Activated T-cell treated with anti-CD3 and anti-CD28 coated beads, Interleukin-2, amount 50 U/mL, for 4 hours (primary cell): ENCODE measurements at regions not wholly inside any gene's neighbourhood (a gene's known extent, or its start where the extent isn't known, plus 50 kb on each side); places are given as distances from the start of the nearest gene placed in this dataset.
"Not testable (repeated sequence)": the region's sequence is repeated elsewhere in the genome, so short reads cannot be mapped to it uniquely, and the experiment has no call there.

Experiments
- ATAC-seq, 2 donors: fragments of 200-7000 bp; cut with Tn5 transposase; one replicate each; pipeline ENCODE4 v1.10.0; 2021
- DNase-seq: peaks from one replicate; pipeline ENCODE4 v3.0.0-alpha.2; 2020
- H3K27me3 Mint-ChIP-seq: one replicate; pipeline ENCODE4 v1.8.0; 2021; ENCODE audit warnings: low read depth, mixed read lengths
- H3K36me3 Mint-ChIP-seq: one replicate; pipeline ENCODE4 v1.8.0; 2022; ENCODE audit warnings: mixed read lengths; ENCODE audit not compliant: insufficient read depth
- H3K4me1 Mint-ChIP-seq: one replicate; pipeline ENCODE4 v1.8.0; 2021; ENCODE audit warnings: low read depth, mixed read lengths
- H3K4me3 Mint-ChIP-seq: one replicate; pipeline ENCODE4 v1.8.0; 2021; ENCODE audit warnings: mild to moderate bottlenecking, moderate library complexity, mixed read lengths
- H3K9me3 Mint-ChIP-seq: one replicate; pipeline ENCODE4 v1.8.0; 2021; ENCODE audit warnings: mixed read lengths

DNA sequence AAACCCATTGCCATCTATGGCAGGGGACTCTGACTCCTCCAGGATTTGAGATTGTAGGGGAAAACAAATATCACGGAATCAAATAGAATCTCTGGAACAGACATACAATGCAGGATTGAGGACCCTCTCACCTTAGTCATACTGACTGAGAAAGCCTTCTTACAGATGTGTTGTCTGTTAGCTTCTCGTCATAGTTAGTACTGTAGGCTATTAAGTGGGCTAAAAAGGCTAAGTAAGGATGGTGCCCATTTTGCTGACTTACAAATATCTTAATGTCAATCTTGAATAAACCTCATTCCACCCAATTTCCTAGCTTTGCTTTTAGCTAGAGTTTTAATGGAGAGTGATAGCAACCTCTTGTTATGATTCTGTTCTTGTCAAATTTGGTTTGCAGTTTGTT is 352.4 kb downstream of the QKI start:
- H3K36me3 Mint-ChIP-seq, result no peaks in the 10 kb centered on the region
- H3K9me3 Mint-ChIP-seq, result no peaks in the 10 kb centered on the region
- DNase-seq, result no peak
- ATAC-seq, result no peak
- no peak overlapping the region for H3K4me3 Mint-ChIP-seq
- no peaks in the 10 kb centered on the region for H3K4me1 Mint-ChIP-seq
- peaks cover 5% of the 10 kb centered on the region for H3K27me3 Mint-ChIP-seq

GRCh38 chr6:163765335-163765734 is 350.8 kb downstream of the QKI start:
- Mint-ChIP-seq H3K4me3 (no peak overlapping the region), H3K36me3 (no peaks in the 10 kb centered on the region), H3K27me3 (peaks cover 5% of the 10 kb centered on the region), H3K4me1 (no peaks in the 10 kb centered on the region), H3K9me3 (no peaks in the 10 kb centered on the region)
- no peak for ATAC-seq
- no peak for DNase-seq

DNA sequence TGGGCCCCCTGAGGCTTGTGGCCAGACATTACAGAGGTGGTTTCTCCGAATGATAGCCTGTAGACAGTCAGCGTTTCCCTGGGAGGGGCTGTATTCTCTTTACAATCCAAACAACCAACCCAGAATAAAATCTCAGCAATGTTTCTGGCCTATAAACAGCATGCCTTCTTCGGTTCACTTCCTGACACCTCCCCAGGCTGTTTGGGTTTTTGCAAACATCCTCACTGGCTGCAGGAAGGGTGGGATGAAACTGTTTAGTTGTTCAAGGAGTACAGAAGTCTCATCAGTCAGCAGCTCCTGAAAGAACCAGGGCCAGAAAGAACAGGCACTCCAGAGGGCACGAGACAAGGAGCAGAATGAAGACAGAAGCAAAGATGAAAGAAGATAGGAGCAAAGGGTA is 350.0 kb downstream of the QKI start:
- ATAC-seq, result no peak
- DNase-seq, result no peak
- Mint-ChIP-seq H3K4me3 (no peak overlapping the region), H3K9me3 (no peaks in the 10 kb centered on the region), H3K36me3 (no peaks in the 10 kb centered on the region), H3K27me3 (peaks cover 5% of the 10 kb centered on the region), H3K4me1 (no peaks in the 10 kb centered on the region)

DNA sequence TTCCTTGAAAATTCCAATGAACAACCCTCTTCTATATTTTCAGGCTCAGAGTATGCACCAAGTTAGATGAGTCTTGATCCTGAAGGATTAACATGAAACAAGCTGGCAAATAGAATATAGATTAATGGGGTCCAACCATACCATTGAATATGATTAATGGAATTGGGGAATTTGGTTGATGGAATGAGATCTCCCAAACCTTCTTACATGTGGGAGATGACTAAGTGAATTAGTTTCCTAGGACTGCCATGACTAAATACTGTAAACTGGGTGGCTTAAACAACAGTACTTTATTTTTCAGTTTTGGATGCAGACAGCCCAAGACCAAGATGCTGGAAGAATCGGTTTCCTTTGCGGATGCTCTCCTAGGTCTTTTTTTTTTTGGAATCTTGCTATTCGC is 347.0 kb downstream of the QKI start:
- ATAC-seq, result no peak

DNA sequence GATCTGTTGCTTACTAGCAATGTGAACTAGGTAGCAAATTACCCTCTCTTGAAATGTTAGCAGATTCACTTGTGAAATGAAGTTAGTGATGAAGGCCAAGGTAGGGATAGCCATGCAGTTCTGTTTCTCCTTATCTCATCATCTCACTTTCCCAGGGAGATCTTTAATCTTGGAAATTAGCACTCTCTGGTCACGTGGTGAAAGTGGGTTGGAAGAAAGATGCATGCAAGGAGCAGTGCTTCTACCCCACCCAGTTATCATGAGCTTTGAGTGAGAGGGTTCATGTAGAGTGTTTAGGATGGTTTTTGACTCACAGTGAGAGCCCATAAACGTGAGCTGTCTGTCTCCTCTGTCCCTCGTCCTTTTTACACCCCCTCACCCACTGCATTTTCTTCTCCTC is 346.3 kb downstream of the QKI start:
- Mint-ChIP-seq H3K4me1 (peaks cover under 1% of the 10 kb centered on the region), H3K27me3 (peaks cover 6% of the 10 kb centered on the region), H3K36me3 (no peaks in the 10 kb centered on the region), H3K9me3 (no peaks in the 10 kb centered on the region), H3K4me3 (no peak overlapping the region)
- DNase-seq, result no peak
- no peak for ATAC-seq

More for the DNA sequence above, 347.0 kb downstream of the QKI start:
- no peak for DNase-seq
- H3K27me3 Mint-ChIP-seq, result peaks cover 6% of the 10 kb centered on the region
- no peaks in the 10 kb centered on the region for H3K9me3 Mint-ChIP-seq
- H3K4me3 Mint-ChIP-seq, result no peak overlapping the region
- no peaks in the 10 kb centered on the region for H3K36me3 Mint-ChIP-seq
- no peaks in the 10 kb centered on the region for H3K4me1 Mint-ChIP-seq

DNA sequence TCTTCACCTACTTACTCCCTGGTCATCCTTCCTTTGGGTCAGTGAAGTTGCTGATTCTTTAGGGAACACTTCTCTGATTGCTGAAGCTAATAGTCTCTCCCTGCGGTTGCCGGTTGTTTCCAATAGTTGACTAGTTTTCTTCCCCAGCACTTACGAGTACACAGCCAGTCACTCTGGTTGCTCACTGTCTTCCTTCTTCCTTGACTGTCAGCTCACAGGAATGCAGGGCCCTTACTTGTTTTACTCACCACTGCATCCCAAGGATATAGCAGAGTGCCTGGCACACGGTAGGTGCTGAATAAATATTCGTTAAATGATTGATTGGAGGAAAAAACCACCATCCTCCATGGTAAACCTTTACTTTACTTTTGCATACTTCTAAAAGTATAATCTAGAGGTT is 345.0 kb downstream of the QKI start:
- peaks cover 6% of the 10 kb centered on the region for H3K27me3 Mint-ChIP-seq
- no peak for DNase-seq
- H3K4me1 Mint-ChIP-seq, result peaks cover 4% of the 10 kb centered on the region
- no peak overlapping the region for H3K4me3 Mint-ChIP-seq
- no peaks in the 10 kb centered on the region for H3K36me3 Mint-ChIP-seq
- ATAC-seq, result no peak
- peaks cover 5% of the 10 kb centered on the region for H3K9me3 Mint-ChIP-seq

DNA sequence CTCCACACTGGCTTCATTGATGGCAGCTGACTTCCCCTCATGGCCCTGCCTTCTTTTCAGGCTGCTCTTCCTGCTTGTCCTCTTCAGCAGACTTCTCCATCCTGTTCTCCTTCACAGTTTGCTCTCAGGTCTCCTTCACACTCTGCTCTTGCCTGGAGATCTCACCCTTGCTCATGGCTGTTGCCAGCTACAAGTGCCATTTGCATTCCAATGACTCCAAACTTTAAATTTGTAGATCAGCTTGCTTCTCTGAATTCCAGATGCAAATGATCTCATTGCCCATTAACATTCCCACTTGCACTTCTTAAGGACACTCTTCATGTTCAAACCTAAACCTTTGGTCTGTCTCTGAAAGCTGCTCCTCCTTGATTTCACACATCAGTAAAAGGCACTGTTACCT is 343.0 kb downstream of the QKI start:
- DNase-seq (no peak), ATAC-seq (no peak)
- H3K27me3 Mint-ChIP-seq, result peaks cover 6% of the 10 kb centered on the region
- H3K4me3 Mint-ChIP-seq, result no peak overlapping the region
- H3K4me1 Mint-ChIP-seq, result peaks cover 4% of the 10 kb centered on the region
- no peaks in the 10 kb centered on the region for H3K36me3 Mint-ChIP-seq
- H3K9me3 Mint-ChIP-seq, result peaks cover 5% of the 10 kb centered on the region

DNA sequence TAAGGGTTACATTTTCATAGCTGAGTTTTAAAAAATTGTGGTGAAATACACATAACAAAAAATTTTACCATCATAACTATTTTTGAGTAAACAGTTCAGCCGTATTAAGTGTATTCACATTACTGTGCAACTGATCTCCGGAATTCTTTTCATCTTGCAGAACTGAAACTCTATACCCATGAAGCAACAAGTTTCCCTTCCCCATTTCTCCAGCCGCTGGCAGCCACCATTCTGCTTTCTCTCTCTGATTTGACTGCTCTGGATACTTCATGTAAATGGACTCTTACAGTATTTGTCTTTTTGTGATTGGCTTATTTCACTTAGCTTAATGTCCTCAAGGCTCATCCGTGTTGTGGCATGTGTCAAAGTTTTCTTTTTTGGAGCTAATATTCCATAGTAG is 341.6 kb downstream of the QKI start:
- no peak overlapping the region for H3K4me3 Mint-ChIP-seq
- DNase-seq (no peak), ATAC-seq (no peak)
- peaks cover 4% of the 10 kb centered on the region for H3K4me1 Mint-ChIP-seq
- H3K36me3 Mint-ChIP-seq, result no peaks in the 10 kb centered on the region
- H3K27me3 Mint-ChIP-seq, result peaks cover 6% of the 10 kb centered on the region
- H3K9me3 Mint-ChIP-seq, result peaks cover 5% of the 10 kb centered on the region

GRCh38 chr6:163754866-163755265 is 340.3 kb downstream of the QKI start:
- Mint-ChIP-seq H3K9me3 (peaks cover 5% of the 10 kb centered on the region), H3K4me1 (peaks cover 11% of the 10 kb centered on the region), H3K4me3 (no peak overlapping the region), H3K27me3 (peaks cover 13% of the 10 kb centered on the region), H3K36me3 (no peaks in the 10 kb centered on the region)
- ATAC-seq (no peak), DNase-seq (no peak)

GRCh38 chr6:163753430-163753829 is 338.9 kb downstream of the QKI start:
- H3K4me1 Mint-ChIP-seq, result peaks cover 11% of the 10 kb centered on the region
- H3K4me3 Mint-ChIP-seq, result no peak overlapping the region
- peaks cover 5% of the 10 kb centered on the region for H3K9me3 Mint-ChIP-seq
- peaks cover 10% of the 10 kb centered on the region for H3K27me3 Mint-ChIP-seq
- DNase-seq (no peak), ATAC-seq (no peak)
- H3K36me3 Mint-ChIP-seq, result no peaks in the 10 kb centered on the region

DNA sequence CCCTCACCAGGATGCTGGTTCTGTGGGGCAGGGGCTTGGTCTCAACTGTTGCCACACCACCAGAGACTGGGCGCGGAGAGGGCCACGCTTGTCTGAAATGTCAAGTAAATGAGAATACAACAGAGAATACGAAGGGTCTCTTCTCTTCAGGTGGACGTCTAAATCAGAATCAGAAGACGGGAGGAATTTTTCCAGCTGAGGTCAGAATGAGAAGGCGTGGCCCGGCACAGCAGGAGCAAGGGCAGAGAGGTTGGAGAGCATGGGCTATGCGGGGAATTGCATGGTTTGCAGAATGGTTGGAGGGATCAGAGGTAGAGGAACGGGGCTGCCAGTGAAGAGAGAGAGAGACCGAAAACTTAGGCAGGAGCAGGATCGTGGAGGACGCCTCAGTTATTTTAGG is 337.9 kb downstream of the QKI start:
- ATAC-seq, result no peak
- peaks cover 8% of the 10 kb centered on the region for H3K27me3 Mint-ChIP-seq
- peaks cover 11% of the 10 kb centered on the region for H3K4me1 Mint-ChIP-seq
- H3K9me3 Mint-ChIP-seq, result peaks cover 5% of the 10 kb centered on the region
- no peak for DNase-seq
- no peaks in the 10 kb centered on the region for H3K36me3 Mint-ChIP-seq
- H3K4me3 Mint-ChIP-seq, result no peak overlapping the region

DNA sequence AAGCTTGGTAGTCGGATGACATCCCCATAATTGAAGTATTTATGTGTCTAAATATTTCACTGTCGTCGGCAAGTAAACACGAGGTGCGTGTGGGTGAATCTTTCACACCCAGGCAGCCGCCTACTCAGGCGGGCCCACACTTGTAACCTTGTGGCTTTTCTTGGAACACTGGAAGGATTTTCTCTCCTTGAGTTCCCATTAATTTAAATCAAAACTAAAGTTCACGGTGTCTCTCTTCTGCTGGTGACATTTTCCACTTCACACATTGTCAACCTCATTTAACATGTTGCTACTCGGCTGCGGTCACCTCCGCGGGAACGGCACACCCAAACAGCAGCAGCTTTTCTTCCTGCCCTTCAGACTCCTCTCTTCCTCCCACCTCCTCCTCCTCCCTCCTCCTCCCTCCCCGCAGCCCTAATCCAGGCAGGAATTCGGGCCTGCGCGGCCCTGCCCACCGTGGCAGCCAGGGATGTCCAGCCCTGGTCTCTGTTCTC is 336.6 kb downstream of the QKI start:
- Mint-ChIP-seq H3K27me3 (peaks cover 8% of the 10 kb centered on the region), H3K9me3 (peaks cover 5% of the 10 kb centered on the region), H3K4me3 (no peak overlapping the region), H3K4me1 (peaks cover 11% of the 10 kb centered on the region), H3K36me3 (no peaks in the 10 kb centered on the region)
- DNase-seq (no peak), ATAC-seq (no peak)

GRCh38 chr6:163750431-163751031 is 336.0 kb downstream of the QKI start:
- no peak for DNase-seq
- H3K4me1 Mint-ChIP-seq, result peaks cover 7% of the 10 kb centered on the region
- no peak overlapping the region for H3K4me3 Mint-ChIP-seq
- peaks cover 10% of the 10 kb centered on the region for H3K27me3 Mint-ChIP-seq
- H3K36me3 Mint-ChIP-seq, result no peaks in the 10 kb centered on the region
- ATAC-seq, result peak; percentile 32 to 50
- H3K9me3 Mint-ChIP-seq, result peaks cover 5% of the 10 kb centered on the region

- DNase-seq, result no peak
- Mint-ChIP-seq H3K4me3 (no peak overlapping the region), H3K27me3 (peaks cover 10% of the 10 kb centered on the region), H3K4me1 (peaks cover 7% of the 10 kb centered on the region), H3K9me3 (no peaks in the 10 kb centered on the region), H3K36me3 (no peaks in the 10 kb centered on the region)
- no peak for ATAC-seq
These were observed 334.4 kb downstream of the QKI start for GRCh38 chr6:163748886-163749285.

GRCh38 chr6:163748036-163748435 is 333.5 kb downstream of the QKI start:
- no peak for ATAC-seq
- DNase-seq, result no peak
- Mint-ChIP-seq H3K36me3 (no peaks in the 10 kb centered on the region), H3K27me3 (peaks cover 10% of the 10 kb centered on the region), H3K9me3 (no peaks in the 10 kb centered on the region), H3K4me1 (peaks cover 7% of the 10 kb centered on the region), H3K4me3 (no peak overlapping the region)

GRCh38 chr6:163747058-163747457 is 332.5 kb downstream of the QKI start:
- H3K4me3 Mint-ChIP-seq, DNase-seq, ATAC-seq, H3K4me1 Mint-ChIP-seq, H3K36me3 Mint-ChIP-seq, H3K9me3 Mint-ChIP-seq: not testable (repeated sequence)
- H3K27me3 Mint-ChIP-seq, result peaks cover 10% of the 10 kb centered on the region
